Sigmoid colon (tissue), 6 donors: ENCODE measurements at regions not wholly inside any gene's neighbourhood (a gene's known extent, or its start where the extent isn't known, plus 50 kb on each side); places are given as distances from the start of the nearest gene placed in this dataset.

ENCODE experiments used
- DNase-seq: peaks from one replicate; pipeline ENCODE4 v3.0.0-alpha.2; 2019
- H3K27ac ChIP-seq, 4 donors: fragments of 200-600 bp; sonication (generic); one replicate each; pipeline ENCODE4 v1.5.1; 2016 to 2019; ENCODE audit warnings: mild to moderate bottlenecking in 1 of 4
- H3K27me3 ChIP-seq, 3 donors: fragments of 200-600 bp; sonication (generic); one replicate each; pipeline ENCODE4 v1.5.1; 2019; ENCODE audit warnings: mild to moderate bottlenecking in 1 of 3
- H3K36me3 ChIP-seq, 4 donors: fragments of 200-600 bp; sonication (generic); one replicate each; pipeline ENCODE4 v1.5.1; 2016 to 2019
- H3K4me1 ChIP-seq, 4 donors: fragments of 200-600 bp; sonication (generic); one replicate each; pipeline ENCODE4 v1.5.1; 2017 to 2019
- H3K4me3 ChIP-seq, 4 donors: fragments of 200-600 bp; sonication (generic); one replicate each; pipeline ENCODE4 v1.5.1; 2017 to 2019; ENCODE audit warnings: mild to moderate bottlenecking in 2 of 4, moderate library complexity in 1 of 4
- H3K9me3 ChIP-seq, 4 donors: fragments of 200-600 bp in 3 of 4; sonication (generic) in 3 of 4; one replicate each; pipeline versions ENCODE4 v1.5.1 to v1.6.1; 2013 to 2019
- CTCF ChIP-seq, 4 experiments: fragments of 450-650 bp in 3 of 4; fragments of 200-600 bp in 1 of 4; IDR thresholded peaks; one replicate each; pipeline ENCODE4 v1.5.1; 2016 to 2019; ENCODE audit warnings: antibody characterized with exemption in 4 of 4, mild to moderate bottlenecking in 3 of 4, moderate library complexity in 2 of 4
- EP300 ChIP-seq, 4 donors: sonication (generic); formaldehyde crosslinking; IDR thresholded peaks; one replicate each; pipeline ENCODE4 v1.6.1; 2017; ENCODE audit warnings: antibody characterized with exemption in 4 of 4
- POLR2A ChIP-seq, 2 donors: fragments of 450-650 bp; IDR thresholded peaks; one replicate each; pipeline ENCODE4 v1.6.1; 2016; ENCODE audit warnings: antibody characterized with exemption in 2 of 2, mild to moderate bottlenecking in 2 of 2, moderate library complexity in 2 of 2
- POLR2AphosphoS5 ChIP-seq, 4 donors: sonication (generic); formaldehyde crosslinking; IDR thresholded peaks; one replicate each; pipeline ENCODE4 v1.6.1; 2017; ENCODE audit warnings: antibody characterized with exemption in 4 of 4
- WGBS, 2 donors: extraction: QIAGEN DNeasy Blood & Tissue Kit; methylation state at CpG; one replicate each; pipeline ENCODE4 v1.1.7; 2013; 5-methylcytosine and 5-hydroxymethylcytosine counted together
- intact Hi-C: fragments of 100-400 bp; cut with DNase I; formaldehyde crosslinking; loops from one replicate; pipeline ENCODE4 v1.15.1; 2023
- donor health status: healthy with polysubstance abuse.
- donor health status: healthy.

GRCh38 chr11:69233744-69234570 lies 60.0 kb upstream of the MYEOV start:
- no peaks in the 10 kb centered on the region for H3K36me3 ChIP-seq
- peak; percentile 27 for DNase-seq
- no peak overlapping the region for H3K4me3 ChIP-seq
- H3K27me3 ChIP-seq: peaks cover 0 to 5% (median 0%) of the 10 kb centered on the region in 3 donors
- H3K4me1 ChIP-seq: no peaks in the 10 kb centered on the region
- intact Hi-C loops: no loop called here
- H3K27ac ChIP-seq: no peak overlapping the region
- no peaks in the 10 kb centered on the region for H3K9me3 ChIP-seq
- no peak for TF ChIP-seq POLR2A (IDR thresholded peaks at IDR 0.05)
- TF ChIP-seq EP300 (IDR thresholded peaks at IDR 0.05): no peak
- no peak for TF ChIP-seq POLR2AphosphoS5 (IDR thresholded peaks at IDR 0.05)
- no peak for TF ChIP-seq CTCF (IDR thresholded peaks at IDR 0.05)
- 86 to 90% methylated on average over 26 of the region's 26 CpGs for WGBS, 2 donors

GRCh38 chr11:69234740-69235710 lies 58.9 kb upstream of the MYEOV start:
- H3K9me3 ChIP-seq: no peaks in the 10 kb centered on the region
- H3K4me3 ChIP-seq: no peak overlapping the region
- H3K27ac ChIP-seq: no peak overlapping the region
- no peaks in the 10 kb centered on the region for H3K36me3 ChIP-seq
- H3K27me3 ChIP-seq: peaks cover 0 to 5% (median 0%) of the 10 kb centered on the region in 3 donors
- intact Hi-C loops: no loop called here
- H3K4me1 ChIP-seq: no peaks in the 10 kb centered on the region
- TF ChIP-seq POLR2AphosphoS5 (IDR thresholded peaks at IDR 0.05) (no peak), EP300 (IDR thresholded peaks at IDR 0.05) (no peak), CTCF (IDR thresholded peaks at IDR 0.05) (no peak), POLR2A (IDR thresholded peaks at IDR 0.05) (no peak)
- WGBS, 2 donors: 91 to 94% methylated on average over 11 of the region's 11 CpGs
- DNase-seq: peak; percentile 38

GRCh38 chr11:69238573-69239351 lies 55.2 kb upstream of the MYEOV start:
- no peak for TF ChIP-seq POLR2AphosphoS5 (IDR thresholded peaks at IDR 0.05)
- TF ChIP-seq CTCF (IDR thresholded peaks at IDR 0.05): no peak
- TF ChIP-seq EP300 (IDR thresholded peaks at IDR 0.05): no peak
- no peak for TF ChIP-seq POLR2A (IDR thresholded peaks at IDR 0.05)
- Histone ChIP-seq H3K36me3 (no peaks in the 10 kb centered on the region), H3K27me3 (no peaks in the 10 kb centered on the region), H3K4me3 (no peak overlapping the region), H3K9me3 (no peaks in the 10 kb centered on the region), H3K27ac (no peak overlapping the region), H3K4me1 (no peaks in the 10 kb centered on the region)
- intact Hi-C loops: no loop called here
- DNase-seq: peak; percentile 18
- 62 to 65% methylated on average over 5 of the region's 5 CpGs for WGBS, 2 donors

- peak; percentile 46 for DNase-seq
- Histone ChIP-seq H3K9me3 (no peaks in the 10 kb centered on the region), H3K4me3 (no peak overlapping the region)
Measured at GRCh38 chr11:69239641-69240040, 54.3 kb upstream of the MYEOV start.

More at GRCh38 chr11:69239641-69240040, 54.3 kb upstream of the MYEOV start:
- no peaks in the 10 kb centered on the region for H3K36me3 ChIP-seq
- intact Hi-C loops: no loop called here
- H3K27me3 ChIP-seq: no peaks in the 10 kb centered on the region
- WGBS, 2 donors: 94 to 95% methylated on average over 10 of the region's 10 CpGs
- no peaks in the 10 kb centered on the region for H3K4me1 ChIP-seq
- H3K27ac ChIP-seq: no peak overlapping the region
- no peak for TF ChIP-seq POLR2AphosphoS5 (IDR thresholded peaks at IDR 0.05)
- no peak for TF ChIP-seq EP300 (IDR thresholded peaks at IDR 0.05)
- TF ChIP-seq CTCF (IDR thresholded peaks at IDR 0.05): no peak
- no peak for TF ChIP-seq POLR2A (IDR thresholded peaks at IDR 0.05)
